HepG2 (cell line): ENCODE measurements at regions not wholly inside any gene's neighbourhood (a gene's known extent, or its start where the extent isn't known, plus 50 kb on each side); places are given as distances from the start of the nearest gene placed in this dataset.

Experiments
- ATF1 ChIP-seq: IDR thresholded peaks from 2 replicates; pipeline ENCODE4 v1.6.1; 2016; ENCODE audit warnings: mild to moderate bottlenecking, control low read depth
- ATRX ChIP-seq: sonication (generic); formaldehyde crosslinking; IDR thresholded peaks from 2 replicates; pipeline ENCODE4 v1.4.0; 2020; ENCODE audit warnings: missing genetic modification reagents, borderline replicate concordance
- EED ChIP-seq: sonication (generic); formaldehyde crosslinking; IDR thresholded peaks from 2 replicates; pipeline ENCODE4 v1.5.0; 2020; ENCODE audit warnings: mild to moderate bottlenecking, missing genetic modification reagents
- FLYWCH1 ChIP-seq: sonication (generic); formaldehyde crosslinking; IDR thresholded peaks from 2 replicates; pipeline ENCODE4 v1.8.1; 2023; ENCODE audit warnings: mild to moderate bottlenecking, missing genetic modification reagents
- HMGXB3 ChIP-seq: sonication (generic); formaldehyde crosslinking; IDR thresholded peaks from 2 replicates; pipeline ENCODE4 v1.4.0; 2020; ENCODE audit warnings: missing genetic modification reagents, borderline replicate concordance
- HNRNPLL ChIP-seq: fragments of 200-400 bp; formaldehyde crosslinking; IDR thresholded peaks from 2 replicates; pipeline ENCODE4 v1.6.1; 2017; ENCODE audit warnings: mild to moderate bottlenecking, low read depth, low read length; ENCODE audit not compliant: poor library complexity, severe bottlenecking
- IKZF5 ChIP-seq: IDR thresholded peaks from 2 replicates; pipeline ENCODE4 v1.6.1; 2018; ENCODE audit warnings: missing genetic modification reagents, mild to moderate bottlenecking, missing compliant biosample characterization
- LBX2 ChIP-seq: sonication (generic); formaldehyde crosslinking; IDR thresholded peaks from 2 replicates; pipeline ENCODE4 v1.5.0; 2020; ENCODE audit warnings: missing genetic modification reagents, mild to moderate bottlenecking, borderline replicate concordance
- RNF219 ChIP-seq: sonication (generic); formaldehyde crosslinking; IDR thresholded peaks from 2 replicates; pipeline ENCODE4 v1.5.0; 2020; ENCODE audit warnings: mild to moderate bottlenecking, missing genetic modification reagents
- THRA ChIP-seq: sonication (generic); formaldehyde crosslinking; IDR thresholded peaks from 2 replicates; pipeline ENCODE4 v1.4.0; 2020; ENCODE audit warnings: missing genetic modification reagents, borderline replicate concordance
- TIGD3 ChIP-seq: sonication (generic); formaldehyde crosslinking; IDR thresholded peaks from 2 replicates; pipeline ENCODE4 v1.5.1; 2020; ENCODE audit warnings: mild to moderate bottlenecking, missing genetic modification reagents, borderline replicate concordance
- ZNF260 ChIP-seq: sonication (generic); formaldehyde crosslinking; IDR thresholded peaks from 2 replicates; pipeline ENCODE4 v1.4.0; 2020; ENCODE audit warnings: missing genetic modification reagents, low read depth, mild to moderate bottlenecking, borderline replicate concordance
- ZNF350 ChIP-seq: sonication (generic); formaldehyde crosslinking; IDR thresholded peaks from 2 replicates; pipeline ENCODE4 v1.4.0; 2020; ENCODE audit warnings: mild to moderate bottlenecking, low read depth, missing genetic modification reagents, borderline replicate concordance
- ZNF446 ChIP-seq: sonication (generic); formaldehyde crosslinking; IDR thresholded peaks from 2 replicates; pipeline ENCODE4 v1.5.0; 2020; ENCODE audit warnings: mild to moderate bottlenecking, missing genetic modification reagents
- ZNF564 ChIP-seq: sonication (generic); formaldehyde crosslinking; IDR thresholded peaks from 2 replicates; pipeline ENCODE4 v1.8.1; 2023; ENCODE audit warnings: mild to moderate bottlenecking, missing genetic modification reagents
- ZNF644 ChIP-seq: IDR thresholded peaks from 2 replicates; pipeline ENCODE4 v1.6.1; 2016; ENCODE audit warnings: low read depth

- peak; percentile 59 for TF ChIP-seq HMGXB3 (CRISPR knock-in tag)
- no peak for TF ChIP-seq ATRX (CRISPR knock-in tag)
- TF ChIP-seq ZNF260 (CRISPR knock-in tag) = no peak
- TF ChIP-seq IKZF5 = 0 out of 2 replicates have a peak, but pooled peaks have one; percentile 42
- 0 out of 2 replicates have a peak, but pooled peaks have one; percentile 57 for TF ChIP-seq EED (CRISPR knock-in tag)
- peak; percentile 52 for TF ChIP-seq HNRNPLL
- no peak for TF ChIP-seq TIGD3 (CRISPR knock-in tag)
- TF ChIP-seq LBX2 (CRISPR knock-in tag) = no peak
- peak; percentile 56 for TF ChIP-seq ZNF350
- peak; percentile 95 for TF ChIP-seq RNF219 (CRISPR knock-in tag)
- TF ChIP-seq ZNF446 (CRISPR knock-in tag) = 0 out of 2 replicates have a peak, but pooled peaks have one; percentile 36
- peak; percentile 17 for TF ChIP-seq THRA (CRISPR knock-in tag)
- no peak for TF ChIP-seq ATF1 (CRISPR knock-in tag)
- peak; percentile 59; the same call in 1 of the 2 replicates for TF ChIP-seq ZNF644 (CRISPR knock-in tag)
- TF ChIP-seq ZNF564 (CRISPR knock-in tag) = 0 out of 2 replicates have a peak, but pooled peaks have one; percentile 67
- TF ChIP-seq FLYWCH1 = no peak; the same call in 1 of the 2 replicates
Measured at GRCh38 chr17:72501404-72502370, 380.9 kb downstream of the SOX9 start (continued).
